ENCODE measurements at regions not wholly inside any gene's neighbourhood (a gene's known extent, or its start where the extent isn't known, plus 50 kb on each side); places are given as distances from the start of the nearest gene placed in this dataset.

DNA sequence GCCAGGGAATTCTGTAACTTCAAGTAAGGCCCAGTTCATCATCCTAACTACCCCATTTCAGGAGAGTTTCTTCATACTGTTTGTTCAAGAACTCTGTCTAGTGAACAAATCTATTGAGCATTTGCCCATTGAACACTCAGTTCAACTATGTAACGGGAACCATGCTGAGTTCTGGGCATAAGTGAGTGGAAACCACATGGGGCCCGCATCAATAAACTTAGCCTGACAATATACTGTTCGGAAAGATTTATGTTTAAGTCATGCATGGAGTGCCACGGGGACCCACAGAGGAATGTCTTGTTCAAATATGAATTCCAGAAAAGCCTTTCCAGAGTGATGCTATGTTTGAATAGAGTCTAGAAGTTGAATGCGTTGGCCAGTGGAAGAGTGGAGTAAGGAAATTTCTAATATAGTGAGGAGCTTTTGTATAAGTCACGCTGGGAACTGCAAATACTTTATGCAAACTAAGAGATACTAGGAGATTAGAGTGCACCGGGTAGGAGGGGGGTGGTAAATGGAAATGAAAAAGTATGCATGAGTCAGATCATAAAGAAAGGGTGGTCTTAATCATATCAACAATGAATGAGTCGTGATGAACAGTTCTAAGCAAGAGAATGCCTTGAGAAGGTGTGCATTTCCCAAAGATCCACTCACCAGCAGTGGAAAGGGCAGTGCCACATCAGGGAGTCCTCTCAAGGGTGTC is 279.8 kb downstream of the VPS13C start:
- no peaks in the 10 kb centered on the region for H3K27me3 ChIP-seq
- TF ChIP-seq CTCF (IDR thresholded peaks at IDR 0.05) (no peak), POLR2A (IDR thresholded peaks at IDR 0.05) (no peak)
- H3K4me1 ChIP-seq = no peaks in the 10 kb centered on the region
- no peak overlapping the region for H3K27ac ChIP-seq
- H3K4me3 ChIP-seq = no peak overlapping the region
- DNase-seq = no peak
- no peaks in the 10 kb centered on the region for H3K36me3 ChIP-seq
- H3K9me3 ChIP-seq = no peaks in the 10 kb centered on the region
- intact Hi-C loops (cut with DNase I; ENCODE audit: low total_unique reads) = no loop called here

- intact Hi-C loops (cut with DNase I; ENCODE audit: low total_unique reads) = no loop called here
- no peak for TF ChIP-seq CTCF (IDR thresholded peaks at IDR 0.05)
- no peak for TF ChIP-seq POLR2A (IDR thresholded peaks at IDR 0.05)
- Histone ChIP-seq H3K4me1 (no peaks in the 10 kb centered on the region), H3K36me3 (no peaks in the 10 kb centered on the region), H3K9me3 (no peaks in the 10 kb centered on the region), H3K4me3 (no peak overlapping the region), H3K27ac (no peak overlapping the region), H3K27me3 (no peaks in the 10 kb centered on the region)
- DNase-seq = no peak
Measured at GRCh38 chr15:61777689-61778088, 282.6 kb downstream of the VPS13C start.

DNA sequence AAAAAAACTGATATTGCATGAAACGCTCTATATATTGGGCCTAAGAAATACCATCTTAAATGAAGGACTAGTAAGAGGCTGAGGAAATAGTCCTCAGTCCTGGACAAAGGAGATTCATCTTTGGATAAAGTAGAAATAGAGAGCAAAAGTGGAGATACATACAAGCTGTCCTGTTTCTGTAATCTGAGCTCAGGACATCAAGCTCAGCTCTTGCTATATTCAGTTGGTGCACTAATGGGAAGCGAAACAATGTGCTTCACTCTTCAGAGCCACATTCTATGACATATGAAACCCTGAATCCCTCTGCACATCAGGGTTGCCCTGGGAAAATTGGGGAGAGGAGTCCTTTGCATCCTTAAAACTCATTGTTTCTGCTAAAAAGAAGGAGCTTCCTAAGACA is 290.7 kb downstream of the VPS13C start:
- H3K4me3 ChIP-seq = no peak overlapping the region
- no peak for DNase-seq
- no peaks in the 10 kb centered on the region for H3K36me3 ChIP-seq
- no peaks in the 10 kb centered on the region for H3K4me1 ChIP-seq
- intact Hi-C loops (cut with DNase I; ENCODE audit: low total_unique reads) = no loop called here
- no peaks in the 10 kb centered on the region for H3K9me3 ChIP-seq
- no peak overlapping the region for H3K27ac ChIP-seq
- TF ChIP-seq CTCF (IDR thresholded peaks at IDR 0.05) = no peak
- no peak for TF ChIP-seq POLR2A (IDR thresholded peaks at IDR 0.05)
- no peaks in the 10 kb centered on the region for H3K27me3 ChIP-seq

DNA sequence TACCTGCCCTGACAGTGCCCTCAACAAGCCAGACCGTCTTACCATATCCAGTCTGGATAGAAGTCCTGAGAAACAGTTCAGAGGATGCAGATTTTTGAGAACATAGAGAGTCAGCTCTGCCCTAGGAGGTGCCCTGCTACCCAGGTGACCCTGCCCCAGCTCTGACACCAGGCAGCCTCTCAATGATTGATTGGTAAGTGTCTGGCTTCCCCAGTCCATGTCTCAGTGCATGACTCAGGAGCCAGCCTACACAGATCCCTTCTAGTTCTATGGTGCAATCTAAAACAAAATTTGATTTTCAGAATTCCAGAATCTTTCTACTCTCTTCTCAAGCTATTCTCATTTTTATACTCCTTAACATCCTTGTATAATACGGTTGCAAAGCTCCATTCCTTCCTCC is 292.1 kb downstream of the VPS13C start:
- Histone ChIP-seq H3K4me3 (no peak overlapping the region), H3K36me3 (no peaks in the 10 kb centered on the region), H3K9me3 (no peaks in the 10 kb centered on the region), H3K4me1 (no peaks in the 10 kb centered on the region), H3K27ac (no peak overlapping the region), H3K27me3 (no peaks in the 10 kb centered on the region)
- intact Hi-C loops (cut with DNase I; ENCODE audit: low total_unique reads) = no loop called here
- DNase-seq = no peak
- TF ChIP-seq CTCF (IDR thresholded peaks at IDR 0.05) = no peak
- no peak for TF ChIP-seq POLR2A (IDR thresholded peaks at IDR 0.05)

DNA sequence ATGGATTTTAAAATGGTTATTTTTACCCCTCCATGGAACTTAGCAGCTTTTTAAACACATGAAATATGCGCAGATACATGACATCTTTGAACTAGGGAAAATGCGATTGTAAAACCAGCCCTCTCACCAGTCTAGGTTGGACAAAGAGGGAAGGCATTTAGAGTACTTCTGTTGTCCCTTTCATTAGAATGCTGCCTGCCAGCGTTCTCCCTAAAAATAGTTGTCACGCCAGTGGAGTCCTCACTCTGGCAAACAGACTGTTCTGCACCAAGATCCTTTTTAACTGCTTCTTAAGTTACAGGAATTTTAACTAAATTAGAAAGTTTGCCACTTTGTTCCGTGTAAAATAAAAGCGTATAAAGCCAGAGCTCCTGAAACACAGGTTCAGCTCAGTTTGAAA is 295.3 kb downstream of the VPS13C start:
- Histone ChIP-seq H3K36me3 (no peaks in the 10 kb centered on the region), H3K4me3 (no peak overlapping the region), H3K27ac (no peak overlapping the region), H3K9me3 (no peaks in the 10 kb centered on the region), H3K4me1 (no peaks in the 10 kb centered on the region), H3K27me3 (no peaks in the 10 kb centered on the region)
- DNase-seq = no peak
- TF ChIP-seq CTCF (IDR thresholded peaks at IDR 0.05) = no peak
- TF ChIP-seq POLR2A (IDR thresholded peaks at IDR 0.05) = no peak
- intact Hi-C loops (cut with DNase I; ENCODE audit: low total_unique reads) = no loop called here

All from uterus (tissue), 3 donors.